ENCODE measurements at regions not wholly inside any gene's neighbourhood (a gene's known extent, or its start where the extent isn't known, plus 50 kb on each side); places are given as distances from the start of the nearest gene placed in this dataset.
A peak's percentile ranks its signal among the peaks of the same experiment; 100 is the strongest.

- DNase-seq (ENCODE audit: low read depth in 2 of 2): no peak
Observed at GRCh38 chr17:69717214-69717613, 302.7 kb downstream of the MAP2K6 start.

- DNase-seq (ENCODE audit: low read depth in 2 of 2): no peak
Observed at GRCh38 chr17:69717819-69718218, 303.3 kb downstream of the MAP2K6 start.

- DNase-seq (ENCODE audit: low read depth in 2 of 2): no peak
Observed at GRCh38 chr17:69719474-69720048, 305.1 kb downstream of the MAP2K6 start.

- no peak for DNase-seq (ENCODE audit: low read depth in 2 of 2)
Observed at GRCh38 chr17:69722518-69722917, 308.0 kb downstream of the MAP2K6 start.

- DNase-seq (ENCODE audit: low read depth in 2 of 2): no peak
Observed at GRCh38 chr17:69723316-69723715, 308.8 kb downstream of the MAP2K6 start.

GRCh38 chr17:69723741-69724140 is 309.2 kb downstream of the MAP2K6 start:
- no peak for DNase-seq (ENCODE audit: low read depth in 2 of 2)

GRCh38 chr17:69724238-69724637 is 309.7 kb downstream of the MAP2K6 start:
- no peak for DNase-seq (ENCODE audit: low read depth in 2 of 2)

GRCh38 chr17:69725146-69725545 is 310.6 kb downstream of the MAP2K6 start:
- no peak for DNase-seq (ENCODE audit: low read depth in 2 of 2)

- DNase-seq (ENCODE audit: low read depth in 2 of 2): no peak
Observed at GRCh38 chr17:69728816-69729215, 314.3 kb downstream of the MAP2K6 start.

- no peak for DNase-seq (ENCODE audit: low read depth in 2 of 2)
Observed at GRCh38 chr17:69729944-69730343, 315.4 kb downstream of the MAP2K6 start.

- DNase-seq (ENCODE audit: low read depth in 2 of 2): no peak
Observed at GRCh38 chr17:69732272-69732918, 317.9 kb downstream of the MAP2K6 start.

GRCh38 chr17:69733171-69734012 is 318.9 kb downstream of the MAP2K6 start:
- no peak for DNase-seq (ENCODE audit: low read depth in 2 of 2)

- no peak for DNase-seq (ENCODE audit: low read depth in 2 of 2)
Observed at GRCh38 chr17:69734656-69735055, 320.2 kb downstream of the MAP2K6 start.

GRCh38 chr17:69735285-69735684 is 320.8 kb downstream of the MAP2K6 start:
- no peak for DNase-seq (ENCODE audit: low read depth in 2 of 2)

- DNase-seq (ENCODE audit: low read depth in 2 of 2): no peak
Observed at GRCh38 chr17:69743091-69743490, 328.6 kb downstream of the MAP2K6 start.

GRCh38 chr17:69744512-69745070 is 330.1 kb downstream of the MAP2K6 start:
- DNase-seq (ENCODE audit: low read depth in 2 of 2): no peak

- DNase-seq (ENCODE audit: low read depth in 2 of 2): no peak
Observed at GRCh38 chr17:69749911-69750310, 325.1 kb upstream of the KCNJ16 start.

GRCh38 chr17:69757688-69758430 is 317.2 kb upstream of the KCNJ16 start:
- DNase-seq (ENCODE audit: low read depth in 2 of 2): peak; percentile 73 to 79

- DNase-seq (ENCODE audit: low read depth in 2 of 2): no peak
Observed at GRCh38 chr17:69760562-69760961, 314.5 kb upstream of the KCNJ16 start.

- no peak for DNase-seq (ENCODE audit: low read depth in 2 of 2)
Observed at GRCh38 chr17:69761011-69761410, 314.0 kb upstream of the KCNJ16 start.

GRCh38 chr17:69761767-69762321 is 313.2 kb upstream of the KCNJ16 start:
- peak; percentile 70 to 74 for DNase-seq (ENCODE audit: low read depth in 2 of 2)

GRCh38 chr17:69762359-69762758 is 312.7 kb upstream of the KCNJ16 start:
- no peak for DNase-seq (ENCODE audit: low read depth in 2 of 2)

Measured in fibroblast of skin of left biceps (primary cell).